GM03348 (cell line): ENCODE measurements at regions not wholly inside any gene's neighbourhood (a gene's known extent, or its start where the extent isn't known, plus 50 kb on each side); places are given as distances from the start of the nearest gene placed in this dataset.

Experiments used
- DNase-seq: peaks from one replicate; pipeline ENCODE4 v3.0.0; 2012; ENCODE audit warnings: low spot score

DNA sequence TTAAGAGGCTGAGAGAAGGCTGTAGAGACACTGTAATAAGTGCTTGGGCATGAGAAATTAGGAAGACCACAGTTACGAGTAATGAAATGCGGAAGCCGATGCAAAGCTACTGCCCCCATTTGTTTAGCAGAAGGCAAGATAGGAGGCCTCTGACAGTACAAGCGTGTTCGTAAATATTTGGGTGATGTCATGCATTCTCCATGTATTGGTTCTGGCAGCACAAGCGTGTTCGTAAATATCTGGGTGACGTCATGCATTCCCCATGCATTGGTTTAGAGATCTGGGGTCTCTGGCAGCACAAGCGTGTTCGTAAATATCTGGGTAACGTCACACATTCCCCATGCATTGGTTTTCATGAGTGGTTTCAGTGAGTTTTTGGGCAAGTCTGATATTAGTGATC is 661.5 kb upstream of the FRG1 start:
- no peak for DNase-seq

DNA sequence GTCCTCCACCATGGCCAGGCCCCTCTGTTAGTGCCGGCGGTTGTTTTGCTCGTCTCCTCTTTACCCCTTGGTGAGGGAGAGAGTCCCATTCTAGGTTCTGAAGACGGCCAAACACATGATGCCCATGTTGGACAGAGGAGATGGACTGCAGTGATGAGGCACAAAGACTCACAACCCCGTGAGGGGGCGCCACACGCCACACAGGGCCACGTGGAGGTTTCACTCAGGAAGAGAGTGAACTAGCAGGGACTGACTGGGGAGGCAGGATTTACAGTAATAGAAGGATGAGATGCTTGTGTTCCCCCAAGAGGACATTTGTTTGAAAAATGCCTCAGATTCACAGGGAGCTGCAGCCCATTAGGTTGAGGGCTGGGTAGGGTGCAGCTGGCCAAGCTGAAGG is 655.3 kb upstream of the FRG1 start:
- no peak for DNase-seq

DNA sequence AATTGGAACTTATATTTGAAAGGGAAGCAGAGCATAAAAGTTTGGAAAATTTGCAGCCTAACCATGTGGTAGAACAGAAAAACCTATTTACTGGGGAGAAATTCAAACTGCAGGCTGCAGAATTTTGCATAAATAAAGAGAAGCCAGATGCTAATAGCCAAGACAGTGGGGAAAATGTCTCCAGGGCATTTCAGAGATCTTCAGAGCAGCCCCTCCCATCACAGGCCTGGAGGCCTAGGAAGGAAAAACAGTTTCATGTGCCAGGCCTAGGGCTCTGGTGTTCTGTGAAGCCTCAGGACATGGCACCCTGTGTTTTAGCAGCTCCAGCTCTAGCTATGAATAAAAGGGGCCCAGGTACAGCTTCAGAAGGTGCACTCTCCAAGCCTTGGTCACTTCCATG is 648.7 kb upstream of the FRG1 start:
- DNase-seq: no peak

DNA sequence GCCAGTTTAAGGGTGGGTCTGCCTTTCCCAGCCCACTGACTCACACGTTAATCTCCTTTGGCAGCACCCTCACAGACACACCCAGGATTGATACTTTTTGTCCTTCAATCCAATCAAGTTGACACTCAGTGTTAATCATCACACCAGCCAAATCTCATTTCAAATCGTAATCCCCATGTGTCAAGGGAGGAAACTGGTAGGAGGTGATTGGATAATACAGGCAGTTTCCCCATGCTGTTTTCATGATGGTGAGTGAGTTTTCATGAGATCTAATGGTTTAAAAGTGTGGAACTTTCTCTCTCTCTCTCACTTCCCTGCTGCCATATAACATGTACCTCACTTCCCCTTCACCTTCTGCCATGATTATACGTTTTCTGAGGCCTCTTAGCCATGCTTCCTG is 647.2 kb upstream of the FRG1 start:
- no peak for DNase-seq

DNA sequence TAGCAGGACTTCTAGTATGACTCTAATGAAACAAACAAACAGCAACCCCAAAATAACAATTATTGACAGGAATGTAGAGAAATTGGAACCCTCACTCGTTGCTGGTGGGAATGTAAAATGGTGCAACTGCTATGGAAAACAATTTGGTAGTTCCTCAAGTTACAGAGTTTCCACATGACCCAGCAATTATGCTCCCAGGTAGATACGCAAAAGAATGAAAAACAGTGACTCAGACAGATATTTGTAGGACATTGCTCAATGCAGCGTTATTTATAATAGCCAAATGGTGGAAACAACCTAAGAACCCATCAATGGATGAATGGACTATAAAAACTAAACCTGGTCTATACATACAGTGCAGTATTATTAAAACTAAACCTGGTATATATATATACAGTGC is 646.1 kb upstream of the FRG1 start:
- no peak for DNase-seq

DNA sequence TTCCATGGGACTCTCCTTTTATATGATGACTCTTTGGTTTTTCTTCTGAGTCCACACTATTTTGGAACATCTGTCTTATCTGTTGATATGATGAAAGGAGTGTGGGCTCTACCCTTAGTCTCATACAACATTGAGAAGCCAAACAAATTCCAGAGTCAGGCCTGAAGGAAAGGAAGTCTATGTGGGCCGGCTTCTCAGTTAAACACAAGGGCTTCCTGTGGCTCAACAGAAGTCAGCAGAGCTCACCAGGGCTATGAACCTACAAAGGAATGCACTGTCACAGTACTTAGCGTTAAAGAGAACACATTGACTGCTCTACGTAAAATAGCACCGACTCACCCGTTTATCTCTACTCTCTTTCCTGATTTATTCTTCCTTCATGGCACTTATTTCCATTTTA is 641.0 kb upstream of the FRG1 start:
- no peak for DNase-seq

DNA sequence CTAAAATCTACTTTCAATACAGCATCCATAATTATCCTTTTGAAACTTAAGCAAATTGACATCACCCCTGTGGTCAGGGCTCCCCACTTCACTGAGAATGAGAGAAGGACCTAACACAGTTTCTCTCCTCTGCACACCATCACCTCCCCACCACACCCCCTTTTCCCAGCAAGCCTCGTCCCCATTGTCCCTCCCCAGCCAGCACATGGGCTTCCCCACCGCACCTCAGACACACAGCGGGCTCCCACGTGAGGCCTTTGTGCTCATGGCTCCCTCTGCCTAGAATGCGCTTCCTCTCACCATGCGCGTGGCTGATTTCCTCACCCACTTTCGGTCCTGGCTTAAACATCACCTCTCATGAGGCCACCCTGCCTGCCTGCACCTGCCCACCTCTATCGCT is 639.0 kb upstream of the FRG1 start:
- no peak for DNase-seq

DNA sequence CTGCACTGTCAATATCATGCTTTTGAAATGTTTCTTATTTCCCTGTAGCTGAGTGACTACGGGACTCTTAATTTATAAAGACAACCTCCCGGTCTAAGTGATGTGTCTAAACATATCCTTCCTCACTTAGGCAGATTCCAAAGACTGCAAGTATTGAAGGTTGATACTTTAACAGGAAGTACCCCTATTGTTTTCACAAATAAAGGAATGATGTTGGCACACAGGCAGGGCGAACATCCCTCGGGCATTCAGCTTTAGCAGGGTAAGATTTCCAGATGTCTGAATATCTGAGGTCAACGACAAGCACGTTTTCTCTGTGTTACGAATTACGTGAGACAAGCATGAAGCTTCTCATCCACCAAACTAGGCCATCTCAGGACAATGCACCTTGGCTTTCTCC is 638.0 kb upstream of the FRG1 start:
- DNase-seq: no peak

DNA sequence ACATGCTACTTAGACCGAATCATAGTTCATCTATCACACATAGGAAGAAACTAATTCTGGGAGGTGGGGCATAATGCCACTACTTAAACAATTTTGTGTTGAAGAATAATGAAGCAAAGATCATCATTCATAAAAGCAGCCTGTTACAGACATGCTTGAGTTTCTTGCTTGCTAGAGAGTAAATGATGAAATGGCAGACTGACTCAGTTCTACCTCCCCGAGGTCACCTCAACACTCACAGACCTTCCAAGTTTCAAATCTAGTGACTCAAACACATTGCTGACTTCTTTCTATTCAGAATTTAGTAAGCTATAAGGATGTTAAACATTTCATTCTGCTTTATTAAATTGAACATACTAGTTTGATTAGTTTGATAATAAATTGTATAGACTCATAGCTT is 636.5 kb upstream of the FRG1 start:
- no peak for DNase-seq

DNA sequence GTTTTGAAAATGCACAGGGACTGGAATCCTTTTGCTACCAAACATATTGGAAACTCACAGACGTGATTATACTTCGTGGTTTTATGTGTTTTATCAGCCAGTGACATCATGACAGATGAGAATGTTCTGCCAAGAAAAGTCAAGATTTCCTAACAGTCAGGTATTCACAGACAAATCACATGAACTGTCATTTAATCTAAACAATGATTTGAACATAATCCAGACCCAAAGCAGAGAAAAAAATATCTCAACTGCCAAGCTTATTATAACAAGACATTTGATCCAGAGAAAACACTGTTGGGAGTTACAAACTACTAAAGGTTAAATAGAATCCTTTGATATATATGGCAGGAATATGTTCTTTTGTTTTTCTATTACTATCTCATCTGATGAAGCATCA is 635.9 kb upstream of the FRG1 start:
- DNase-seq: no peak

DNA sequence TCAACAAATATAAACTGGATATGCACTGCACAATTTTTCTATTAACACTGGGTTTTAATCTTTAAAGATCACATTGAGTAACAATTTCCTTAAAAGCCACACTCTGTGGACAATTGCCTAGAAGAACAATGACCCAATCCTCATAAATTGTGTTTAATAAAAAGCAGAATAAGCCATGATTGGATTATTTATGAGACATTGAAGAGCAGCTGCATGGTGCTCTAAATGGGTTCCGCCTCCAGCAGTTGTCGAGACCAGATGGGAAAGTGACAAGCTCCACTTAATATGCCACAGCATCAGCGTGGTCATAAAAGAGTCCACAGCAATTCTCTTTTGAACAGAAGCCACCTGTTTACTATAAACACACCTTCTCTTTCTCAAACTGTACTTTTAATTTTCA is 635.2 kb upstream of the FRG1 start:
- no peak for DNase-seq

DNA sequence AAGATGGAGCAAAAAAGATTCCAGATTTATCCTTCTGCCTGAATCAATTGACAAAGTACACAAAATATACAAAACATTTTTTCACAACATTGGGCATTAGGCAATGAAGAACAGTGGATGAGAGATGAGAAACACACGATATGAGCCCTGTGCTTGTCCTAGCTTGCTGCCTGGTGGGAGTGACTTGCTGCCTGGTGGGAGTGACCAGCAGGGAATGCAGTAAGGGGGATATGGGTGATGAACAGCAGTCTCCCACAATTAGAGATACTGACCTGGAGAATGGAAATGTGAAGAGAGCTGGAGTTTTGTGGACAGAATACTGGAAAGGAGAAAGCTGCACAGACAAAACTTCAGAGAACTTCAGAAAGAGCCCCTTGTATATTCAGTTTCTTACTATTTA is 629.4 kb upstream of the FRG1 start:
- no peak for DNase-seq

DNA sequence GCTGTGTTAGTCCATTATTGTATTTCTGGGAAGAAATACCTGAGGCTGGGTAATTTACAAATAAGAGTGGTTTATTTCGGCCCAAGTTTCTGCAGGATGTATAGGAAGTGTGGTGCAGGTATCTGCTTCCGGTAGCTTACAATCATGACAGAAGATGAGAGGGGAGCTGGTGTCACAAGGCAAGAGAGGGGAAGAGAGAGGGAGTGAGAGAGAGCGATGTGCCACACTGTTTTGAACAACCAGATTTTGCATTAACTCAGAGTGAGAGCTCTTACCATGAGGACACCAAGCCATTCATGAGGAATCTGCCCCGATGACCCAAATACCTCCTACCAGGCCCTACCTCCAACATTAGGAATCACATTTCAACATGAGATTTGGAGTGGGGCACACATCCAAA is 627.6 kb upstream of the FRG1 start:
- no peak for DNase-seq

DNA sequence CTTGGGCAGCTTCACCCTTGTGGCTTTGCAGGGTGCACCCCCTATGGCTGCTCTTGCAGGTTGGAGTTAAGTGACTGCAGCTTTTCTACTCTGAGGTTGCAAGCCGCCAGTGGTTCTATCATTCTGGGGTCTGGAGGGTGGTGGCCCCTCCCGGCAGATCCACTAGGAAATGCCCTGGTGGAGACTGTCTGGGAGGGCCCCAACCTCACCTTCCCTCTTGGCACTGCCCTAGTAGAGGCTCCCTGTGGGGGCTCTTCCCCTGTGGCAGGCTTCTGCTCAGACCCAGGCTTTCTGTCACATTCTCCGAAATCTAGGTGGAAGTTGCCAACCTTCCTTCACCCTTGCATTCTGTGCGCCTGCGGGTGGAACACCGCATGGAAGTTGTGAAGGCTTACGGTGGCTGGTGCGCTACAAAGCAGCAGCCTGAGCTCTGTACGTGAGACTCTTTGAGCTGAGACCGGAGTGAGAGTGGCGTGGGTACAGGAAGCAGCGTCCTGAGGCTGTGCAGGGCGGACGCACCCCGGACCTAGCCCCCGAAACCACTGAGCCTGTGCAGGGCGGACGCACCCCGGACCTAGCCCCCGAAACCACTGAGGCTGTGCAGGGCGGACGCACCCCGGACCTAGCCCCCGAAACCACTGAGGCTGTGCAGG is 626.7 kb upstream of the FRG1 start:
- no peak for DNase-seq

DNA sequence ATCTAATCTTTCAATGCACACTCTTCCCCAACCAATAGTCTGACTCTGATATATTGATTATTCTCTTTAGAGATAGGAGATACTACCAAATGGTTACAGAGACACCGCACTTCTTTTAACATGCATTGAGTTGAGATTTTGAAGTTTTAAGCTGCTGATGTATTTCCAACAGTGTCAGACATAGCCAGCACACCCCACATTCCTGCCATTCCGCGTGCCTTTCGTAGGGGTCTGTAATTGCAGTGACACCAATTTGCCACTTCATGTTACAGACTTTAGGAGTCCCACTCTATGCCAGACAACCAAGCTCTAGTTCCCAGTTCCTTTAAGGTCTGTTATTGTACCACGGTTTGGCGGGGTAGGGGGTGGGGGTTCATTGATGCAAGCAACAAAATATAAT is 618.2 kb upstream of the FRG1 start:
- no peak for DNase-seq

DNA sequence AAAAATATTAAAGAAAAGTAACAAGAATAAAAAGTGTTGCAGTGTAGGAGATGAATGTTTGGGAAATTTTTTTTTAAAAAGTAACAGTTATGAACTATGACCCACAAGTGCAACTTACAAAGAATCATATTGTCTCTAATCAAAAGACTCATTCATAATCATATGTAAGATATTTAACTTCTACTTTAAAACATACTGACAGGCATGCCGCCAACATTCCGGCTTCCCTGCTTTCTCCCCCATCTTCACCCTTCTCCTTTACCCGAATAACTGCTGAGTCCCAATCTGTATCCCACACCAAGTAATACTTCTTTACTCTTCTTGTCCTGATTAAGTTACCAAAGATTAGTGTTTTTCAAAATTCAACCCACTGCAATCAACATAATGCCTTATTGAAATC is 598.8 kb upstream of the FRG1 start:
- no peak for DNase-seq

DNA sequence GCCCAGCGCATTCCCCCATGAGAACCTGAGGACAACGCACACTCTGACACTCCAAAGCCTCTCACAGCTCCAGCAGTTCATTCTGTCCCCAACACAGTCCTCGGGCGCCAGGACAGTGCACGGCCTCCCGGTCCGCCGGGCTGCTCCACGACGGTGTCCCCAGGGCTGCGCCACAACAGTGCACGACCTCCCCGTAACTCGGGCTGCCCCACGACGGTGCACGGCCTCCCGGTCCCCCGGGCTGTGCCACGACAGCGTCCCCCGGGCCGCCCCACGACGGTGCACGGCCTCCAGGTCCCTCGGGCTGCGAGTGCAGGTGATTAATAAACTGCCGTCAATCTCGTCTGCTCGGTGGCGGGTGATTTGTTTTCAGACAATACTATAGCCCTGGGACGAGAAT is 585.1 kb upstream of the FRG1 start:
- DNase-seq: no peak

DNA sequence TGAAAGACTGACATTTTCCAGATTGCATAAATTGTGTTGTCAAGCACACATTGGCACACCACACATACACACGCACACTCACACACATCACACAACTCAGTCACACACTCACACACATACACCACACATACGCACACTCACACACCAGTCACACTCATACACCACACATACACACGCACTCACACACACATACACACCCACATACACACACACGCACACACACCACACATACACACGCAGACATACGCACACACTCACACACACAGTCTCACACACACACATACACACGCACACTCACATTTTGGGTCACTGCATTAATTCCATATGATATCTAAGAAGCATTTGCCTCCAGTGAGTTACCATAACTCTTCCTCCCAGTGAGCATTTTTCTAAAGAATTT is 578.3 kb upstream of the FRG1 start:
- DNase-seq: no peak

DNA sequence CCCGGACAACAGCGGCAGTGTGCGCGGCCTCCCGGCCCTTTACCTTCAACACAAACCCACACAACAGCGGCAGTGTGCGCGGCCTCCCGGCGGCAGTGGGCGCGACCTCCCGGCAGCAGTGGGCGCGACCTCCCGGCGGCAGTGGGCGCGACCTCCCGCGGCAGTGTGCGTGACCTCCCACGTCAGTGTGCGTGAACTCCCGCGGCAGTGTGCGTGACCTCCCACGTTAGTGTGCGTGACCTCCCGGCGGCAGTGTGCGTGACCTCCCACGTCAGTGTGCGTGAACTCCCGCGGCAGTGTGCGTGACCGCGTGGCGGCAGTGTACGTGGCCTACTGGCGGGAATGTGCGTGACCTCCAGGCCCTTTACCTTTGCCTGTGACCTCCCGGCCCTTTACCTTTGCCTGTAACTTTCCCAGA is 576.6 kb upstream of the FRG1 start:
- no peak for DNase-seq

DNA sequence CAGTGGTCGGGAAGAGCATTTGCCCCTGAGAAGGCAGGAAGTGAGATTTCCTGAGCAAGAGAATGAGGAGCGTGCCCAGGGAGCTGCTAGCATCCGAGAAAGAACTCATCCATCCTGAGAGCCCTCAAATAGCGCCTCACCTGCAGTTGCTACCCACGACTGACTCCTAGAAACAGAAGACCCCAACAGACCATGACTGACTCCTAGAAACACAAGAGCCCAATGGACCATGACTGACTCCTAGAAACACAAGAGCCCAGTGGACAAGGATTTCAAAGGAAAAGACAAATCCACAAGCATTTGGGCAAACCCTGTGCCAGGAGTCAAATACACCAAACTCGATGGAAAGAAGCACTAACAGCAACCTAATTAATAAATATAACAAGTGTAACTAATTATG is 575.2 kb upstream of the FRG1 start:
- no peak for DNase-seq

DNA sequence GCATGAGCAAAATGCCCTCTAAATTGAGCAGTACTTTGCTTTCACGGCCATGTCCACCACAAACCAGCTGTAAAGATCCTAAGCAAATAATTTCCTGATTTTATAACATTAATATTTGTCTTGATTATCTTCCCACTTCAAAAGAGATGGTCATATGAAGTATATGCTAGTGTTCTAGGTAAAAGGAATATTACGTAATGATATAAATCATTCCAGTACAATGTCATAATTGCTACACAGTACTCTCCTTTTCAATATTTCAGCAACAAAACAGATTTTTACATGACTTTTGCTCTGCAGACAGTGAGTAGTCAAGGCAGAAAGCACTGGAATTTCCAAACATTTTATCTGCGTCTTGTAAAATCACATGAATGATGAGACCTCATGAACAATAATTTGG is 572.8 kb upstream of the FRG1 start:
- no peak for DNase-seq

DNA sequence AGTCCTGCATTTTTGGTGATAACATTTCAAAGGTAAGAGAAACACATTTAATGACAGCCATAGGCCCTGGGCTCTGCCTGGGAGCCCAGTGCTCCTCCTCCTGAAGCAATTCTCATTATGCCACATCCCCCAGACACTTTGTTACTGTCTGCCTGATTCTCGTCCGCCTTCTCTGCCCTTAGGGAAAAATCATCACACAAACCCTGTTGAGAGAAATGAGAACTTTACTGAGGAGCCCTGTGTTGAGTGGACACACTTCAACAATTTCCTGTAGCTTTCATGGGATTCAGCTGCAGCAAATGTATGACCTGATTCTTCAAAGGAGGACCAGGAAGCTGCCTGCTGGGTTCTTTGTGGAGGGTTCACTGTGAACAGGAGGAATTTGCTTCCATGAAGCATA is 566.5 kb upstream of the FRG1 start:
- DNase-seq: no peak

DNA sequence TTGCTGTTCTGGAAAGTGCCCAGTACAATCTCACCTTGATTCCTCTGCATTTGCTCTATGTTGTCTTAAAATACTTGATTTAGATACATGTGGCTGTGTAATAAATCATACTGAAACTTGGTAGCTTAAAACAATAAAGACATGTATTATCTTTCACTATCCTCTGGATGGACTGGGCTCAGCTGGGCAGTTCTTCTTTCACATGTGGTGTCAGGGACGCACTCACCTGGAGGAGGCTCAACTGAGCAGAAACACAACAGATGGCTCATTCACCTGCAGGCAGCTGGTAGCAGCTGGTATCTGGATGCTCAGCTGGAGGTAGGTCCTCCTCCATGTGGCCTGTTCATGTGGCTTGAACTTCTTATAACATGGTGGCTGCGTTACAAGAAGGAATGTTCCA is 563.8 kb upstream of the FRG1 start:
- DNase-seq: no peak

DNA sequence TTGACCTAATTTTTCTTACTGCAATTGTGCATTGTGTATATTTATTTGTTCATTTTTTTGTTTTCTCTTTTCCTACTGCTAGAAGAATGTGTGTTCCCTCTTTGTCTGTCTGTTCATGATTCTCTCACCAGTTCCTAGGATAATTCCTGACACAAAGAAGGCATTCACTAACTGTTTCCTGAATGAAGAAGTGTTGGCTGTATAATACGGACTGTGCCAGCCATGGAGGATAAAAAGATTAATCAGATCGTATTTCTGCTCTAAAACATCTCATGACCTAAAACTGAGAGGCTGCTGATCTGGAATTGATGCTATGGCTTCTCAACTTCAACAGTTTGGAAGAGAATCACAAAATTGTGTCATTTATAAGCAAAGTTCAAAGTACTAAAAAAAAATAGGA is 563.1 kb upstream of the FRG1 start:
- DNase-seq: no peak

DNA sequence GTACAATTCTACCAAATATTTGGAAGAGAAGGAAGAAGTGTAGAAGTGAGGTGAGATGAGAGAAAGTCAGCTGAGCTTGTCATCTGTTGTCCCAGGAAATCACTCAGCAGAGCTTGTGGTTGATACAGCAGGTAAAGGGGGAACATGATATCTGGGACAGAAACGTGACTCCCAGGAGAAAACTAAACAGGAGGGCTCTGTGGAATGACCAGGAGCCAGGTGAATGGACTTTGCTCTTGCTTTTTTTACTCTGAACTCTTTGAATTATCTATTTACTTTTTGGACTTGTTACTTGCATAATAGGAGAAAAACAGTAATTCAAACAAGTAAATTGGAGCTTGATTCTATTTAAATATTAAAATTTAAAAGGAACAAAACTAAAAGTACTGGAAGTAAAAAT is 555.6 kb upstream of the FRG1 start:
- no peak for DNase-seq
